Neural progenitor cell (in vitro differentiated cells): ENCODE measurements at regions not wholly inside any gene's neighbourhood (a gene's known extent, or its start where the extent isn't known, plus 50 kb on each side); places are given as distances from the start of the nearest gene placed in this dataset.

Experiments used
- DNase-seq: peaks from one replicate; pipeline ENCODE4 v3.0.0-alpha.2; 2016; ENCODE audit warnings: low spot score
- H2AFZ ChIP-seq: fragments of 200-600 bp; sonication (generic); replicated peaks from 2 replicates; pipeline ENCODE4 v1.6.1; 2016; ENCODE audit warnings: antibody characterized with exemption
- H3F3A ChIP-seq: fragments of 200-600 bp; sonication (generic); 2 replicates; pipeline ENCODE4 v1.6.1; 2016; ENCODE audit warnings: antibody characterized with exemption, low read depth
- H3K27ac ChIP-seq: fragments of 200-600 bp; sonication (generic); 2 replicates; pipeline ENCODE4 v1.5.1; 2016; ENCODE audit warnings: mild to moderate bottlenecking
- H3K27me3 ChIP-seq: fragments of 200-600 bp; sonication (generic); 2 replicates; pipeline ENCODE4 v1.6.1; 2016; ENCODE audit warnings: mild to moderate bottlenecking, moderate library complexity
- H3K36me3 ChIP-seq: fragments of 200-600 bp; sonication (generic); 2 replicates; pipeline ENCODE4 v1.5.1; 2016
- H3K4me1 ChIP-seq: fragments of 200-600 bp; sonication (generic); 2 replicates; pipeline ENCODE4 v1.6.1; 2016; ENCODE audit warnings: mixed run types
- H3K4me2 ChIP-seq: fragments of 200-600 bp; sonication (generic); 2 replicates; pipeline ENCODE4 v1.6.1; 2016
- H3K4me3 ChIP-seq: fragments of 200-600 bp; sonication (generic); 2 replicates; pipeline ENCODE4 v1.5.1; 2016
- H3K79me2 ChIP-seq: fragments of 200-600 bp; sonication (generic); 2 replicates; pipeline ENCODE4 v1.6.1; 2016; ENCODE audit warnings: low read depth
- H3K9ac ChIP-seq: fragments of 200-600 bp; sonication (generic); 2 replicates; pipeline ENCODE4 v1.6.1; 2016
- H3K9me3 ChIP-seq: fragments of 200-600 bp; sonication (generic); 2 replicates; pipeline ENCODE4 v1.5.1; 2016; ENCODE audit warnings: low read depth
- H4K20me1 ChIP-seq: fragments of 200-600 bp; sonication (generic); 2 replicates; pipeline ENCODE4 v1.6.1; 2016; ENCODE audit warnings: low read depth
- H3K27ac Mint-ChIP-seq: 3 replicates; pipeline ENCODE4 v1.8.0; 2021; ENCODE audit warnings: mixed read lengths
- H3K27me3 Mint-ChIP-seq: 2 replicates; pipeline ENCODE4 v1.8.0; 2022; ENCODE audit warnings: low read depth, mild to moderate bottlenecking, inconsistent platforms, moderate library complexity, mixed read lengths; ENCODE audit not compliant: insufficient read depth
- H3K36me3 Mint-ChIP-seq: 3 replicates; pipeline ENCODE4 v1.8.0; 2021; ENCODE audit warnings: mixed read lengths
- H3K4me1 Mint-ChIP-seq: 3 replicates; pipeline ENCODE4 v1.8.0; 2021; ENCODE audit warnings: mixed read lengths
- H3K4me3 Mint-ChIP-seq: 3 replicates; pipeline ENCODE4 v1.8.0; 2021; ENCODE audit warnings: mild to moderate bottlenecking, moderate library complexity, mixed read lengths
- H3K9me3 Mint-ChIP-seq: 3 replicates; pipeline ENCODE4 v1.8.0; 2020; ENCODE audit warnings: mixed read lengths
- EZH2 ChIP-seq: fragments of 200-600 bp; sonication (generic); IDR thresholded peaks from 2 replicates; pipeline ENCODE4 v1.6.1; 2017; ENCODE audit warnings: antibody characterized with exemption, mild to moderate bottlenecking, moderate library complexity
- EZH2phosphoT487 ChIP-seq: fragments of 200-600 bp; sonication (generic); IDR thresholded peaks from 2 replicates; pipeline ENCODE4 v1.6.1; 2017; ENCODE audit warnings: antibody characterized with exemption
- TF ChIP-seq, protein P1 (sequence below): fragments of 200-600 bp; sonication (generic); IDR thresholded peaks from 2 replicates; pipeline ENCODE4 v1.5.1; 2017; ENCODE audit warnings: antibody characterized with exemption, mild to moderate bottlenecking

DNA sequence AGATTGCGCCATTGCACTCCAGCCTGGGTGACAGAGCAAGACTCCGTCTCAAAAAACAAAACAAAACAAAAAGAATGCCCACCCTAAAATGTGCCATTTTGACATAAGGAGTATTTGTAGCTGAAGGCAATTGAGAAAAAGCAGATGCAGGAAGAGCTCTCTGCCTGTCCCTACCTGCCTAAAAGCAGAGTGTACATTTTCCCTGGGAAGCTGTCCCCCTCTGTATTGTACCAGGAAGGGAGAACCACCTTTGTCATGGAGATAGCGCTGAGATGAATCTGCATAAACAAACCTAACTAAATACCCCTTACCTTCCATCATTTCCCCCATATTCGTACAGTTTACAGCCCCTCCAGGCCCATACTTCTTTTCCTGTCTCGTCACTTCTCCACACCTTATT is 94.4 kb upstream of the SLC45A1 start:
- H3K36me3 Mint-ChIP-seq, result no peaks in the 10 kb centered on the region

GRCh38 chr1:8222789-8223188 is 95.1 kb upstream of the SLC45A1 start:
- Histone ChIP-seq H3K4me2 (no peak overlapping the region), H3F3A (no peaks in the 10 kb centered on the region), H4K20me1 (no peaks in the 10 kb centered on the region), H3K4me1 (no peaks in the 10 kb centered on the region), H2AFZ (no peak overlapping the region), H3K27ac (no peak overlapping the region), H3K9me3 (no peaks in the 10 kb centered on the region), H3K36me3 (no peaks in the 10 kb centered on the region), H3K79me2 (no peaks in the 10 kb centered on the region), H3K9ac (no peak overlapping the region), H3K27me3 (peaks cover 8% of the 10 kb centered on the region), H3K4me3 (no peak overlapping the region)
- peaks cover under 1% of the 10 kb centered on the region for H3K4me1 Mint-ChIP-seq
- no peak overlapping the region for H3K4me3 Mint-ChIP-seq
- peaks cover 10% of the 10 kb centered on the region for H3K9me3 Mint-ChIP-seq
- TF ChIP-seq EZH2phosphoT487 (no peak), EZH2 (no peak)
- TF ChIP-seq, protein P1, sequence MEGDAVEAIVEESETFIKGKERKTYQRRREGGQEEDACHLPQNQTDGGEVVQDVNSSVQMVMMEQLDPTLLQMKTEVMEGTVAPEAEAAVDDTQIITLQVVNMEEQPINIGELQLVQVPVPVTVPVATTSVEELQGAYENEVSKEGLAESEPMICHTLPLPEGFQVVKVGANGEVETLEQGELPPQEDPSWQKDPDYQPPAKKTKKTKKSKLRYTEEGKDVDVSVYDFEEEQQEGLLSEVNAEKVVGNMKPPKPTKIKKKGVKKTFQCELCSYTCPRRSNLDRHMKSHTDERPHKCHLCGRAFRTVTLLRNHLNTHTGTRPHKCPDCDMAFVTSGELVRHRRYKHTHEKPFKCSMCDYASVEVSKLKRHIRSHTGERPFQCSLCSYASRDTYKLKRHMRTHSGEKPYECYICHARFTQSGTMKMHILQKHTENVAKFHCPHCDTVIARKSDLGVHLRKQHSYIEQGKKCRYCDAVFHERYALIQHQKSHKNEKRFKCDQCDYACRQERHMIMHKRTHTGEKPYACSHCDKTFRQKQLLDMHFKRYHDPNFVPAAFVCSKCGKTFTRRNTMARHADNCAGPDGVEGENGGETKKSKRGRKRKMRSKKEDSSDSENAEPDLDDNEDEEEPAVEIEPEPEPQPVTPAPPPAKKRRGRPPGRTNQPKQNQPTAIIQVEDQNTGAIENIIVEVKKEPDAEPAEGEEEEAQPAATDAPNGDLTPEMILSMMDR, result no peak
- no peaks in the 10 kb centered on the region for H3K36me3 Mint-ChIP-seq
- peaks cover 2% of the 10 kb centered on the region for H3K27me3 Mint-ChIP-seq
- H3K27ac Mint-ChIP-seq, result no peak overlapping the region
- DNase-seq, result no peak

More for the DNA sequence above, 94.4 kb upstream of the SLC45A1 start:
- TF ChIP-seq, protein P1, result no peak
- TF ChIP-seq EZH2, result no peak
- no peak for TF ChIP-seq EZH2phosphoT487
- Histone ChIP-seq H3F3A (no peaks in the 10 kb centered on the region), H3K9ac (no peak overlapping the region), H3K9me3 (no peaks in the 10 kb centered on the region), H3K79me2 (no peaks in the 10 kb centered on the region), H3K4me2 (no peak overlapping the region), H3K27ac (no peak overlapping the region), H4K20me1 (no peaks in the 10 kb centered on the region), H3K4me3 (no peak overlapping the region), H2AFZ (no peak overlapping the region), H3K4me1 (no peaks in the 10 kb centered on the region), H3K27me3 (peaks cover under 1% of the 10 kb centered on the region), H3K36me3 (no peaks in the 10 kb centered on the region)
- Mint-ChIP-seq H3K4me1 (no peaks in the 10 kb centered on the region), H3K27ac (no peak overlapping the region), H3K27me3 (peaks cover 5% of the 10 kb centered on the region), H3K4me3 (no peak overlapping the region), H3K9me3 (peaks cover 15% of the 10 kb centered on the region)
- DNase-seq, result no peak

DNA sequence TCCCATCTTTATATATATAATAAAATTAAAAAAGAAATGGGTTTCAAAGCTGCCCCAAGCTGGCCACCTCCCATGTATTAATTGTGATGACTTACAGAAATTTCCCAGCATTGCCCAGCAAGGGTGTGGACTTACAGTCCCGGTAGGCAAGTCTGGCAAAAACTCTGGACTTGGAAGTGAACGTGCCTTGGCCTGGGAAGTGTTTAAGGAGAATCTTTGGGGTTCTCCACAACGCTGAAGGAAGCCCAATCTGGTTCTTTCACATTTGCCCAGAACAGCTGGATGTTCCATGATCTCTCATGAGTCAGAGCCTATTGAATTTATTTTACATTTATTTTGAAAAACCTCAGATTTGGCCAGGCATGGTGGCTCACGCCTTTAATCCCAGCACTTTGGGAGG is 98.4 kb upstream of the SLC45A1 start:
- no peaks in the 10 kb centered on the region for H3K79me2 ChIP-seq
- peaks cover 8% of the 10 kb centered on the region for H3K4me1 ChIP-seq
- Mint-ChIP-seq H3K4me1 (peaks cover 20% of the 10 kb centered on the region), H3K4me3 (no peak overlapping the region), H3K27ac (no peak overlapping the region), H3K36me3 (no peaks in the 10 kb centered on the region), H3K9me3 (no peaks in the 10 kb centered on the region), H3K27me3 (peaks cover 7% of the 10 kb centered on the region)
- no peaks in the 10 kb centered on the region for H3K9me3 ChIP-seq
- H3K4me3 ChIP-seq, result no peak overlapping the region
- H4K20me1 ChIP-seq, result no peaks in the 10 kb centered on the region
- H3K27ac ChIP-seq, result no peak overlapping the region
- no peak overlapping the region for H3K9ac ChIP-seq
- peaks cover 14% of the 10 kb centered on the region for H3K27me3 ChIP-seq
- no peaks in the 10 kb centered on the region for H3K36me3 ChIP-seq
- no peak for DNase-seq
- TF ChIP-seq, protein P1, result no peak
- TF ChIP-seq EZH2phosphoT487 (no peak), EZH2 (no peak)
- peaks cover 6% of the 10 kb centered on the region for H3F3A ChIP-seq
- H2AFZ ChIP-seq, result no peak overlapping the region
- H3K4me2 ChIP-seq, result no peak overlapping the region
